ENCODE measurements at regions not wholly inside any gene's neighbourhood (a gene's known extent, or its start where the extent isn't known, plus 50 kb on each side); places are given as distances from the start of the nearest gene placed in this dataset.

- TF ChIP-seq, protein P1, sequence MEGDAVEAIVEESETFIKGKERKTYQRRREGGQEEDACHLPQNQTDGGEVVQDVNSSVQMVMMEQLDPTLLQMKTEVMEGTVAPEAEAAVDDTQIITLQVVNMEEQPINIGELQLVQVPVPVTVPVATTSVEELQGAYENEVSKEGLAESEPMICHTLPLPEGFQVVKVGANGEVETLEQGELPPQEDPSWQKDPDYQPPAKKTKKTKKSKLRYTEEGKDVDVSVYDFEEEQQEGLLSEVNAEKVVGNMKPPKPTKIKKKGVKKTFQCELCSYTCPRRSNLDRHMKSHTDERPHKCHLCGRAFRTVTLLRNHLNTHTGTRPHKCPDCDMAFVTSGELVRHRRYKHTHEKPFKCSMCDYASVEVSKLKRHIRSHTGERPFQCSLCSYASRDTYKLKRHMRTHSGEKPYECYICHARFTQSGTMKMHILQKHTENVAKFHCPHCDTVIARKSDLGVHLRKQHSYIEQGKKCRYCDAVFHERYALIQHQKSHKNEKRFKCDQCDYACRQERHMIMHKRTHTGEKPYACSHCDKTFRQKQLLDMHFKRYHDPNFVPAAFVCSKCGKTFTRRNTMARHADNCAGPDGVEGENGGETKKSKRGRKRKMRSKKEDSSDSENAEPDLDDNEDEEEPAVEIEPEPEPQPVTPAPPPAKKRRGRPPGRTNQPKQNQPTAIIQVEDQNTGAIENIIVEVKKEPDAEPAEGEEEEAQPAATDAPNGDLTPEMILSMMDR (IDR thresholded peaks at IDR 0.05), result no peak
- no peak for TF ChIP-seq EZH2 (IDR thresholded peaks at IDR 0.05; ENCODE audit: borderline replicate concordance, insufficient read depth, low read depth, low read length, poor library complexity, severe bottlenecking)
These were observed 65.0 kb downstream of the SCG2 start for GRCh38 chr2:223537115-223537514.

Measured in B cell (primary cell).